Endothelial cell of umbilical vein (primary cell): ENCODE measurements at regions not wholly inside any gene's neighbourhood (a gene's known extent, or its start where the extent isn't known, plus 50 kb on each side); places are given as distances from the start of the nearest gene placed in this dataset.

Experiments used
- EZH2 ChIP-seq: IDR thresholded peaks from 2 replicates; pipeline ENCODE4 v1.6.1; 2012; ENCODE audit warnings: borderline replicate concordance, low read depth, mild to moderate bottlenecking, moderate library complexity, low read length, inconsistent platforms; ENCODE audit not compliant: severe bottlenecking
- JUN ChIP-seq: IDR thresholded peaks from 2 replicates; pipeline ENCODE4 v1.6.1; 2011; ENCODE audit warnings: borderline replicate concordance, low read depth; ENCODE audit not compliant: insufficient read length, insufficient read depth
- MAX ChIP-seq: IDR thresholded peaks from 2 replicates; pipeline ENCODE4 v1.6.1; 2011; ENCODE audit not compliant: insufficient read depth, insufficient read length
- MYC ChIP-seq: IDR thresholded peaks from one replicate; pipeline ENCODE4 v1.6.1; 2011; ENCODE audit warnings: mild to moderate bottlenecking, low read depth, low read length
- POLR2A ChIP-seq: IDR thresholded peaks from 2 replicates; pipeline ENCODE4 v1.6.1; 2012; ENCODE audit warnings: low read depth, mild to moderate bottlenecking, control low read depth, low read length
- POLR2AphosphoS5 ChIP-seq: IDR thresholded peaks from 2 replicates; pipeline ENCODE4 v1.6.1; 2012; ENCODE audit warnings: low read depth, mild to moderate bottlenecking, control low read depth, low read length, moderate library complexity; ENCODE audit not compliant: insufficient read depth
- TF ChIP-seq, protein P1 (sequence below), 2 donors: IDR thresholded peaks; 1 replicate in 1 of 2; 2 replicates in 1 of 2; pipeline ENCODE4 v1.5.1; 2011; ENCODE audit warnings: low read length in 2 of 2, mild to moderate bottlenecking in 2 of 2, moderate library complexity in 2 of 2, control low read depth in 1 of 2, inconsistent platforms in 1 of 2, low read depth in 1 of 2; ENCODE audit not compliant: insufficient read depth in 1 of 2; ENCODE audit errors: extremely low read depth in 1 of 2

DNA sequence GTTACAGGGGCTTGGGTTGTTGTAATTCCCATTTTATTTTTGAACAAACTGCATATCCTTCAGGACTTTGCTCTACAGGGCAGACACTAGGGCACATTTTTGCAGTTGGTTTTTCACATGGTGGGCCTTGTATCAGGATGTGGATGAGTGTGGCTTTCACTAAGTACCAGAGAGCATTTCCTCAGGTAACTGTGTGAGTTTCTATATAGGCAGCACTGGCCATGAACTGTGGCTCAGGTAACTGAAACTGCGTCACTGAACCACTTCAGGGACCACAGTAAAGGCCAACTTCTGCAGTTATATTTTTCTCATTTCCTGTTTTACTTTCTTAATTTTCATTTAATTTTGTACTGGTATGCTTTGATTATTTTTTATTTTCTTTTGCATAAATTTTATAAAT, 166.5 kb downstream of the ZNF486 start:
- TF ChIP-seq, protein P1, sequence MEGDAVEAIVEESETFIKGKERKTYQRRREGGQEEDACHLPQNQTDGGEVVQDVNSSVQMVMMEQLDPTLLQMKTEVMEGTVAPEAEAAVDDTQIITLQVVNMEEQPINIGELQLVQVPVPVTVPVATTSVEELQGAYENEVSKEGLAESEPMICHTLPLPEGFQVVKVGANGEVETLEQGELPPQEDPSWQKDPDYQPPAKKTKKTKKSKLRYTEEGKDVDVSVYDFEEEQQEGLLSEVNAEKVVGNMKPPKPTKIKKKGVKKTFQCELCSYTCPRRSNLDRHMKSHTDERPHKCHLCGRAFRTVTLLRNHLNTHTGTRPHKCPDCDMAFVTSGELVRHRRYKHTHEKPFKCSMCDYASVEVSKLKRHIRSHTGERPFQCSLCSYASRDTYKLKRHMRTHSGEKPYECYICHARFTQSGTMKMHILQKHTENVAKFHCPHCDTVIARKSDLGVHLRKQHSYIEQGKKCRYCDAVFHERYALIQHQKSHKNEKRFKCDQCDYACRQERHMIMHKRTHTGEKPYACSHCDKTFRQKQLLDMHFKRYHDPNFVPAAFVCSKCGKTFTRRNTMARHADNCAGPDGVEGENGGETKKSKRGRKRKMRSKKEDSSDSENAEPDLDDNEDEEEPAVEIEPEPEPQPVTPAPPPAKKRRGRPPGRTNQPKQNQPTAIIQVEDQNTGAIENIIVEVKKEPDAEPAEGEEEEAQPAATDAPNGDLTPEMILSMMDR (IDR thresholded peaks at IDR 0.05; ENCODE audit: extremely low read depth in 1 of 2, insufficient read depth in 1 of 2, low read depth in 1 of 2, low read length in 2 of 2) = no peak
- TF ChIP-seq POLR2A (no peak), MYC (no peak), EZH2 (no peak), POLR2AphosphoS5 (no peak), JUN (no peak), MAX (no peak)
